GM23248 (cell line): ENCODE measurements at regions not wholly inside any gene's neighbourhood (a gene's known extent, or its start where the extent isn't known, plus 50 kb on each side); places are given as distances from the start of the nearest gene placed in this dataset.

Source experiments
- EZH2 ChIP-seq: fragments of 200-600 bp; sonication (generic); IDR thresholded peaks from 2 replicates; pipeline ENCODE4 v1.6.1; 2018; ENCODE audit warnings: antibody characterized with exemption, mild to moderate bottlenecking; ENCODE audit not compliant: insufficient read depth, poor library complexity, severe bottlenecking
- EZH2phosphoT487 ChIP-seq: fragments of 200-600 bp; sonication (generic); IDR thresholded peaks from 2 replicates; pipeline ENCODE4 v1.6.1; 2018; ENCODE audit warnings: antibody characterized with exemption, moderate library complexity, mild to moderate bottlenecking, low read depth; ENCODE audit not compliant: insufficient read depth

- TF ChIP-seq EZH2: no peak
- TF ChIP-seq EZH2phosphoT487: no peak
Measured at GRCh38 chr5:82758881-82759280, 318.3 kb downstream of the TMEM167A start.
